Muscle of back (tissue), 3 donors: ENCODE measurements at regions not wholly inside any gene's neighbourhood (a gene's known extent, or its start where the extent isn't known, plus 50 kb on each side); places are given as distances from the start of the nearest gene placed in this dataset.
A peak's percentile ranks its signal among the peaks of the same experiment; 100 is the strongest.
"Not testable (repeated sequence)": the region's sequence is repeated elsewhere in the genome, so short reads cannot be mapped to it uniquely, and the experiment has no call there.

Experiments used
- DNase-seq, 3 donors: peaks; one replicate each; pipeline versions ENCODE4 v3.0.0 to v3.0.0-alpha.2; 2013

- no peak for DNase-seq
Measured at GRCh38 chr7:52779004-52779403, 256.4 kb upstream of the POM121L12 start.

GRCh38 chr7:52777051-52777822 is 258.2 kb upstream of the POM121L12 start:
- DNase-seq: no peak

- DNase-seq: peak in 2 of 3 donors; percentile 11 to 33
Measured at GRCh38 chr7:52775876-52776275, 259.6 kb upstream of the POM121L12 start.

- no peak for DNase-seq
Measured at GRCh38 chr7:52771177-52771576, 264.3 kb upstream of the POM121L12 start.

- no peak for DNase-seq
Measured at GRCh38 chr7:52764492-52765169, 270.8 kb upstream of the POM121L12 start.

GRCh38 chr7:52758356-52758755 is 277.1 kb upstream of the POM121L12 start:
- peak; percentile 7 to 79 (median 16) for DNase-seq

GRCh38 chr7:52753855-52754254 is 281.6 kb upstream of the POM121L12 start:
- no peak for DNase-seq

- DNase-seq: no peak
Measured at GRCh38 chr7:52752891-52753290, 282.5 kb upstream of the POM121L12 start.

- DNase-seq: no peak
Measured at GRCh38 chr7:52749880-52750279, 285.6 kb upstream of the POM121L12 start.

GRCh38 chr7:52747817-52748216 is 287.6 kb upstream of the POM121L12 start:
- no peak for DNase-seq

GRCh38 chr7:52741670-52742290 is 293.7 kb upstream of the POM121L12 start:
- no peak for DNase-seq

- DNase-seq: no peak
Measured at GRCh38 chr7:52735656-52736055, 299.8 kb upstream of the POM121L12 start.

- not testable (repeated sequence) for DNase-seq
Measured at GRCh38 chr7:52728683-52729082, 306.8 kb upstream of the POM121L12 start.

GRCh38 chr7:52727632-52728031 is 307.8 kb upstream of the POM121L12 start:
- DNase-seq: no peak

- no peak for DNase-seq
Measured at GRCh38 chr7:52726986-52727385, 308.4 kb upstream of the POM121L12 start.

- no peak for DNase-seq
Measured at GRCh38 chr7:52726493-52726892, 308.9 kb upstream of the POM121L12 start.

- DNase-seq: no peak
Measured at GRCh38 chr7:52723606-52724005, 311.8 kb upstream of the POM121L12 start.

- DNase-seq: no peak
Measured at GRCh38 chr7:52720856-52721255, 314.6 kb upstream of the POM121L12 start.

GRCh38 chr7:52719677-52720076 is 315.8 kb upstream of the POM121L12 start:
- DNase-seq: no peak

GRCh38 chr7:52715701-52716100 is 319.7 kb upstream of the POM121L12 start:
- no peak for DNase-seq

- no peak for DNase-seq
Measured at GRCh38 chr7:52712938-52713337, 322.5 kb upstream of the POM121L12 start.

- DNase-seq: no peak
Measured at GRCh38 chr7:52711951-52712350, 323.5 kb upstream of the POM121L12 start.

GRCh38 chr7:52708846-52709245 is 326.6 kb upstream of the POM121L12 start:
- DNase-seq: no peak
